Endothelial cell of umbilical vein (primary cell): ENCODE measurements at regions not wholly inside any gene's neighbourhood (a gene's known extent, or its start where the extent isn't known, plus 50 kb on each side); places are given as distances from the start of the nearest gene placed in this dataset.

Source experiments
- BruUV-seq: library from RNA; stranded (reverse); fragments of 400-500 nt; replicated peaks from 2 replicates; lab custom pipeline; 2021; lab: Mats Ljungman, UMichigan
- CTCF ChIA-PET: fragments of 300-600, 350-600 bp; sonication (Branson Sonifier 250); formaldehyde crosslinking; loops from one replicate; lab custom pipeline; 2021; ENCODE audit warnings: antibody characterized with exemption, inconsistent platforms; lab: Charles Lee
- POLR2A ChIA-PET: fragments of 300-600, 350-600 bp; sonication (Branson Sonifier 250); formaldehyde crosslinking; loops from one replicate; lab custom pipeline; 2021; ENCODE audit warnings: antibody characterized with exemption, inconsistent platforms; lab: Charles Lee
- DNase-seq: peaks from one replicate; pipeline ENCODE4 v3.0.0-alpha.2; 2011; ENCODE audit warnings: low read depth, low spot score
- FAIRE-seq: peaks from 2 replicates; lab custom pipeline; 2011; peaks lifted over from hg19 to GRCh38; lab: Jason Lieb, UNC
- H2AFZ ChIP-seq: 2 replicates; pipeline ENCODE4 v1.6.0; 2012; ENCODE audit warnings: low read depth, low read length, control low read depth, inconsistent platforms
- H3K27ac ChIP-seq: 2 replicates; pipeline ENCODE4 v1.5.1; 2011; ENCODE audit warnings: low read depth, mild to moderate bottlenecking, control low read depth, low read length, moderate library complexity; ENCODE audit not compliant: insufficient read depth
- H3K27me3 ChIP-seq, 2 experiments: 2 replicates each; pipeline versions ENCODE4 v1.6.0 to v1.6.1; 2011; ENCODE audit warnings: low read length in 2 of 2, mixed read lengths in 1 of 2; ENCODE audit not compliant: control insufficient read depth in 2 of 2, insufficient read depth in 2 of 2
- H3K36me3 ChIP-seq, 2 experiments: 2 replicates in 1 of 2; 3 replicates in 1 of 2; pipeline ENCODE4 v1.5.1; 2011; ENCODE audit warnings: low read length in 2 of 2, mild to moderate bottlenecking in 1 of 2, moderate library complexity in 1 of 2; ENCODE audit not compliant: control insufficient read depth in 2 of 2, insufficient read depth in 2 of 2; ENCODE audit errors: extremely low read depth in 1 of 2
- H3K4me1 ChIP-seq: 3 replicates; pipeline ENCODE4 v1.5.1; 2011; ENCODE audit warnings: mild to moderate bottlenecking, low read length; ENCODE audit not compliant: control insufficient read depth, insufficient read depth; ENCODE audit errors: extremely low read depth
- H3K4me2 ChIP-seq: 2 replicates; pipeline ENCODE4 v1.6.1; 2011; ENCODE audit warnings: low read length, control low read depth, mixed read lengths; ENCODE audit not compliant: insufficient read depth
- H3K4me3 ChIP-seq, 3 experiments: fragments of 200-600 bp in 1 of 3; sonication (generic), shearing (Covaris generic) in 1 of 3; replicated peaks in 1 of 3; 2 replicates each; pipeline ENCODE4 v1.5.1; 2011 to 2016; ENCODE audit warnings: control low read depth in 3 of 3, low read length in 3 of 3, mild to moderate bottlenecking in 2 of 3, inconsistent platforms in 1 of 3, low read depth in 1 of 3, moderate library complexity in 1 of 3; ENCODE audit not compliant: insufficient read depth in 1 of 3
- H3K79me2 ChIP-seq: 2 replicates; pipeline ENCODE4 v1.6.0; 2012; ENCODE audit warnings: low read length, inconsistent platforms; ENCODE audit not compliant: control insufficient read depth, insufficient read depth
- H3K9ac ChIP-seq: replicated peaks from 2 replicates; pipeline ENCODE3; 2011; ENCODE audit warnings: low read length, control low read depth; ENCODE audit not compliant: insufficient read depth; ENCODE audit errors: extremely low read depth
- H3K9me1 ChIP-seq: replicated peaks from 3 replicates; pipeline ENCODE4 v1.6.0; 2011; ENCODE audit warnings: mild to moderate bottlenecking, low read length; ENCODE audit not compliant: control insufficient read depth, insufficient read depth; ENCODE audit errors: extremely low read depth
- H3K9me3 ChIP-seq: replicated peaks from 2 replicates; pipeline ENCODE4 v1.5.1; 2012; ENCODE audit warnings: low read length, inconsistent platforms; ENCODE audit not compliant: control insufficient read depth, insufficient read depth
- H4K20me1 ChIP-seq: replicated peaks from 2 replicates; pipeline ENCODE3; 2011; ENCODE audit warnings: mild to moderate bottlenecking, low read length; ENCODE audit not compliant: control insufficient read depth, insufficient read depth; ENCODE audit errors: extremely low read depth
- EZH2 ChIP-seq: IDR thresholded peaks from 2 replicates; pipeline ENCODE4 v1.6.1; 2012; ENCODE audit warnings: borderline replicate concordance, low read depth, mild to moderate bottlenecking, moderate library complexity, low read length, inconsistent platforms; ENCODE audit not compliant: severe bottlenecking
- FOS ChIP-seq: IDR thresholded peaks from 2 replicates; pipeline ENCODE4 v1.6.1; 2011; ENCODE audit warnings: mild to moderate bottlenecking, low read length, moderate library complexity, borderline replicate concordance; ENCODE audit not compliant: insufficient read depth
- GATA2 ChIP-seq: IDR thresholded peaks from 2 replicates; pipeline ENCODE4 v1.7.0; 2011; ENCODE audit warnings: low read depth, mild to moderate bottlenecking, moderate library complexity, mixed read lengths, low read length; ENCODE audit not compliant: insufficient read length, insufficient read depth
- JUN ChIP-seq: IDR thresholded peaks from 2 replicates; pipeline ENCODE4 v1.6.1; 2011; ENCODE audit warnings: borderline replicate concordance, low read depth; ENCODE audit not compliant: insufficient read length, insufficient read depth
- MYC ChIP-seq: IDR thresholded peaks from one replicate; pipeline ENCODE4 v1.6.1; 2011; ENCODE audit warnings: mild to moderate bottlenecking, low read depth, low read length
- POLR2A ChIP-seq: IDR thresholded peaks from 2 replicates; pipeline ENCODE4 v1.6.1; 2012; ENCODE audit warnings: low read depth, mild to moderate bottlenecking, control low read depth, low read length
- POLR2AphosphoS5 ChIP-seq: IDR thresholded peaks from 2 replicates; pipeline ENCODE4 v1.6.1; 2012; ENCODE audit warnings: low read depth, mild to moderate bottlenecking, control low read depth, low read length, moderate library complexity; ENCODE audit not compliant: insufficient read depth
- dilution Hi-C: fragments of 300-500 bp; cut with MboI; formaldehyde crosslinking; loops from one replicate; pipeline ENCODE4 v1.15.0; 2019; ENCODE audit warnings: low sequenced_read_pairs; ENCODE audit not compliant: extremely low pct_ligation_motif_present
- intact Hi-C: fragments of 100-400 bp; cut with micrococcal nuclease; formaldehyde crosslinking; loops from one replicate; pipeline ENCODE4 v1.10.0; 2022
- TF ChIP-seq, protein P1 (sequence below), 2 donors: IDR thresholded peaks; 1 replicate in 1 of 2; 2 replicates in 1 of 2; pipeline ENCODE4 v1.5.1; 2011; ENCODE audit warnings: low read length in 2 of 2, mild to moderate bottlenecking in 2 of 2, moderate library complexity in 2 of 2, control low read depth in 1 of 2, inconsistent platforms in 1 of 2, low read depth in 1 of 2; ENCODE audit not compliant: insufficient read depth in 1 of 2; ENCODE audit errors: extremely low read depth in 1 of 2
- TF ChIP-seq, protein P2 (sequence below): IDR thresholded peaks from 2 replicates; pipeline ENCODE4 v1.6.1; 2011; ENCODE audit not compliant: insufficient read depth, insufficient read length

DNA sequence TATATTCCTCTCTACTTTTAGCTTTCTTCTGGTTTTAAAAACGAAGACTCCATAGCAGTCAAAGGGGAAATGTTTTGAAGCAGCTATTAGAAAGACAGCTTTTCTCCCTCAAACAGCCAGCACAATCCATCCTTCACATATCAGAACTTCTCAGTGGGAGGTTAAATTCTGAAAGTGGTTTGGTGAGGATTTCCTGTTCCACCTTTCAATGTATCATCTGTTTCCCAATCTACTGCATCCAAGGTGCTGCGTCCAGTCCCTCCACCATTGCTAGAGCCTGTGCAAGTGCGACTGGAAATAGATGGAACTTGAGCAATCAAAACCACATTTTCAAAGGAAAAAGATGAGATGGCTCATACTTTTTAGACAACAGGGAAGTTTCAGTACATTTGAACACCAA is 508.3 kb upstream of the ARID1B start:
- BruUV-seq: no TSS peak
- Histone ChIP-seq H3K27ac (no peak overlapping the region), H3K9me3 (no peaks in the 10 kb centered on the region), H3K9me1 (no peaks in the 10 kb centered on the region), H4K20me1 (no peaks in the 10 kb centered on the region), H3K4me2 (no peak overlapping the region), H2AFZ (no peak overlapping the region), H3K9ac (no peak overlapping the region), H3K4me3 (no peak overlapping the region), H3K36me3 (no peaks in the 10 kb centered on the region), H3K79me2 (no peaks in the 10 kb centered on the region), H3K4me1 (no peaks in the 10 kb centered on the region), H3K27me3 (no peaks in the 10 kb centered on the region)
- no peak for TF ChIP-seq FOS
- TF ChIP-seq MYC: no peak
- TF ChIP-seq EZH2: no peak
- TF ChIP-seq, protein P1, sequence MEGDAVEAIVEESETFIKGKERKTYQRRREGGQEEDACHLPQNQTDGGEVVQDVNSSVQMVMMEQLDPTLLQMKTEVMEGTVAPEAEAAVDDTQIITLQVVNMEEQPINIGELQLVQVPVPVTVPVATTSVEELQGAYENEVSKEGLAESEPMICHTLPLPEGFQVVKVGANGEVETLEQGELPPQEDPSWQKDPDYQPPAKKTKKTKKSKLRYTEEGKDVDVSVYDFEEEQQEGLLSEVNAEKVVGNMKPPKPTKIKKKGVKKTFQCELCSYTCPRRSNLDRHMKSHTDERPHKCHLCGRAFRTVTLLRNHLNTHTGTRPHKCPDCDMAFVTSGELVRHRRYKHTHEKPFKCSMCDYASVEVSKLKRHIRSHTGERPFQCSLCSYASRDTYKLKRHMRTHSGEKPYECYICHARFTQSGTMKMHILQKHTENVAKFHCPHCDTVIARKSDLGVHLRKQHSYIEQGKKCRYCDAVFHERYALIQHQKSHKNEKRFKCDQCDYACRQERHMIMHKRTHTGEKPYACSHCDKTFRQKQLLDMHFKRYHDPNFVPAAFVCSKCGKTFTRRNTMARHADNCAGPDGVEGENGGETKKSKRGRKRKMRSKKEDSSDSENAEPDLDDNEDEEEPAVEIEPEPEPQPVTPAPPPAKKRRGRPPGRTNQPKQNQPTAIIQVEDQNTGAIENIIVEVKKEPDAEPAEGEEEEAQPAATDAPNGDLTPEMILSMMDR (IDR thresholded peaks at IDR 0.05; ENCODE audit: extremely low read depth in 1 of 2, insufficient read depth in 1 of 2, low read depth in 1 of 2, low read length in 2 of 2): no peak
- TF ChIP-seq POLR2AphosphoS5: no peak
- TF ChIP-seq JUN: no peak
- TF ChIP-seq, protein P2, sequence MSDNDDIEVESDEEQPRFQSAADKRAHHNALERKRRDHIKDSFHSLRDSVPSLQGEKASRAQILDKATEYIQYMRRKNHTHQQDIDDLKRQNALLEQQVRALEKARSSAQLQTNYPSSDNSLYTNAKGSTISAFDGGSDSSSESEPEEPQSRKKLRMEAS: no peak
- TF ChIP-seq GATA2: no peak
- TF ChIP-seq POLR2A: no peak
- intact Hi-C loops: no loop called here
- FAIRE-seq: no peak
- CTCF ChIA-PET: no interaction called here
- DNase-seq: no peak
- dilution Hi-C loops: no loop called here
- POLR2A ChIA-PET: no interaction called here
